A549 (cell line): ENCODE measurements at regions not wholly inside any gene's neighbourhood (a gene's known extent, or its start where the extent isn't known, plus 50 kb on each side); places are given as distances from the start of the nearest gene placed in this dataset.
"Not testable (repeated sequence)": the region's sequence is repeated elsewhere in the genome, so short reads cannot be mapped to it uniquely, and the experiment has no call there.

Experiments used
- ATAC-seq, 2 experiments: fragments of 200-7000 bp in 1 of 2; fragments of >200 bp in 1 of 2; cut with Nextera tagmentation in 1 of 2; cut with Tn5 transposase in 1 of 2; 3 replicates each; pipeline versions ENCODE4 v1.8.0 to v1.9.1; 2018 to 2020; ENCODE audit warnings: mild to moderate bottlenecking in 1 of 2, moderate library complexity in 1 of 2
- CTCF ChIA-PET: fragments of 300-600 bp; sonication (Branson Sonifier 250); formaldehyde crosslinking; extraction: SDS; loops from one replicate; lab custom pipeline; 2021; ENCODE audit warnings: antibody characterized with exemption, inconsistent platforms; lab: Yijun Ruan, JAX
- POLR2A ChIA-PET: fragments of 350-600 bp; formaldehyde crosslinking; extraction: SDS; loops from one replicate; lab custom pipeline; 2021; ENCODE audit warnings: antibody characterized with exemption, inconsistent platforms; lab: Yijun Ruan, JAX
- DNase-seq, 2 experiments: peaks; one replicate each; pipeline versions ENCODE4 v3.0.0 to v3.0.0-alpha.2; 2011 to 2016; ENCODE audit warnings: low read depth in 1 of 2, low spot score in 1 of 2
- FAIRE-seq: peaks from 2 replicates; lab custom pipeline; 2011; peaks lifted over from hg19 to GRCh38; lab: Jason Lieb, UNC
- H3K27ac ChIP-seq, 2 experiments: fragments of >200 bp; sonication (Bioruptor Twin); formaldehyde crosslinking; 3 replicates each; pipeline ENCODE4 v1.5.1; 2016 to 2017
- H3K4me1 ChIP-seq: fragments of >200 bp; sonication (Bioruptor Twin); formaldehyde crosslinking; 3 replicates; pipeline ENCODE4 v1.6.1; 2016
- H3K4me2 ChIP-seq: fragments of >200 bp; sonication (Bioruptor Twin); formaldehyde crosslinking; 3 replicates; pipeline ENCODE4 v1.6.1; 2016
- H3K4me3 ChIP-seq: fragments of >200 bp; sonication (Bioruptor Twin); formaldehyde crosslinking; 3 replicates; pipeline ENCODE4 v1.5.1; 2016
- H3K9me3 ChIP-seq: fragments of >200 bp; sonication (Bioruptor Twin); formaldehyde crosslinking; 3 replicates; pipeline ENCODE4 v1.6.1; 2016
- CBX2 ChIP-seq: fragments of 200-600 bp; sonication (generic); IDR thresholded peaks from 2 replicates; pipeline ENCODE4 v1.6.1; 2016; ENCODE audit warnings: low read depth, mild to moderate bottlenecking, borderline replicate concordance
- E2F6 ChIP-seq: IDR thresholded peaks from 2 replicates; pipeline ENCODE4 v1.6.1; 2012; ENCODE audit warnings: low read depth, borderline replicate concordance
- EHMT2 ChIP-seq: fragments of 200-600 bp; sonication (generic); IDR thresholded peaks from 2 replicates; pipeline ENCODE4 v1.6.1; 2016; ENCODE audit warnings: antibody characterized with exemption, low read depth, mild to moderate bottlenecking, moderate library complexity
- EP300 ChIP-seq, 2 experiments: fragments of >200 bp; sonication (Bioruptor Twin); formaldehyde crosslinking; IDR thresholded peaks; 2 replicates in 1 of 2; 3 replicates in 1 of 2; pipeline ENCODE4 v1.6.1; 2016 to 2017
- ESRRA ChIP-seq: fragments of 150-350 bp; IDR thresholded peaks from 2 replicates; pipeline ENCODE4 v1.6.1; 2014; ENCODE audit warnings: mild to moderate bottlenecking, low read length, borderline replicate concordance
- FOSL2 ChIP-seq, 2 experiments: fragments of 450-650 bp in 1 of 2; fragments of >200 bp in 1 of 2; sonication (Bioruptor Twin) in 1 of 2; formaldehyde crosslinking; IDR thresholded peaks; 2 replicates each; pipeline versions ENCODE4 v1.5.0 to v1.6.1; 2016 to 2020; ENCODE audit warnings: mild to moderate bottlenecking in 1 of 2, moderate library complexity in 1 of 2
- FOXS1 ChIP-seq: fragments of 250-450 bp; sonication (Bioruptor Pico); IDR thresholded peaks from 2 replicates; pipeline ENCODE4 v1.5.0; 2020; ENCODE audit warnings: mild to moderate bottlenecking, moderate library complexity
- HDAC2 ChIP-seq: fragments of 200-600 bp; sonication (generic); IDR thresholded peaks from 2 replicates; pipeline ENCODE4 v1.6.1; 2016
- HOXA7 ChIP-seq: fragments of 250-450 bp; sonication (Bioruptor Pico); IDR thresholded peaks from 2 replicates; pipeline ENCODE4 v1.5.0; 2020; ENCODE audit warnings: mild to moderate bottlenecking, moderate library complexity
- JUNB ChIP-seq: fragments of >200 bp; sonication (Bioruptor Twin); formaldehyde crosslinking; IDR thresholded peaks from 2 replicates; pipeline ENCODE4 v1.6.1; 2016
- PBX3 ChIP-seq: IDR thresholded peaks from 2 replicates; pipeline ENCODE4 v1.6.1; 2012
- POLR2A ChIP-seq: IDR thresholded peaks from 2 replicates; pipeline ENCODE4 v1.6.1; 2012; ENCODE audit warnings: mild to moderate bottlenecking, low read length
- POLR2AphosphoS2 ChIP-seq: conservative IDR thresholded peaks from 2 replicates; pipeline ENCODE4 v1.6.1; 2012; ENCODE audit warnings: low read length, improper control_type of control experiment, inconsistent platforms
- RAD21 ChIP-seq, 2 experiments: fragments of >200 bp in 1 of 2; sonication (Bioruptor Twin) in 1 of 2; formaldehyde crosslinking in 1 of 2; IDR thresholded peaks in 1 of 2; conservative IDR thresholded peaks in 1 of 2; 2 replicates in 1 of 2; 3 replicates in 1 of 2; pipeline ENCODE4 v1.6.1; 2012 to 2018; ENCODE audit warnings: inconsistent platforms in 1 of 2
- RFX5 ChIP-seq: fragments of 450-650 bp; IDR thresholded peaks from 2 replicates; pipeline ENCODE4 v1.7.1; 2014; ENCODE audit warnings: antibody characterized with exemption, mild to moderate bottlenecking, moderate library complexity
- SMC3 ChIP-seq: fragments of >200 bp; sonication (Bioruptor Twin); formaldehyde crosslinking; IDR thresholded peaks from 3 replicates; pipeline ENCODE4 v1.6.1; 2018; ENCODE audit warnings: inconsistent platforms
- ZC3H11A ChIP-seq: fragments of 450-650 bp; IDR thresholded peaks from 2 replicates; pipeline ENCODE4 v1.6.1; 2014; ENCODE audit warnings: antibody characterized with exemption, mild to moderate bottlenecking
- WGBS: methylation state at CpG from one replicate; pipeline ENCODE4 v1.1.6; 2017; ENCODE audit errors: missing lambda C conversion rate; 5-methylcytosine and 5-hydroxymethylcytosine counted together
- TF ChIP-seq, protein P1 (sequence below): fragments of 250-450 bp; sonication (Bioruptor Pico); IDR thresholded peaks from 2 replicates; pipeline ENCODE4 v1.5.0; 2020; ENCODE audit warnings: low read depth, mild to moderate bottlenecking, moderate library complexity

GRCh38 chr16:9348912-9349311 is 257.5 kb downstream of the HAPSTR1 start:
- Histone ChIP-seq H3K4me1 (no peaks in the 10 kb centered on the region), H3K4me3 (no peak overlapping the region), H3K9me3 (0 out of 3 replicates have a peak, but pooled peaks cover 3% of the 10 kb centered on the region), H3K27ac (no peak overlapping the region), H3K4me2 (no peak overlapping the region)
- CTCF ChIA-PET: no interaction called here
- no peak for FAIRE-seq
- no peak for ATAC-seq
- POLR2A ChIA-PET: no interaction called here
- TF ChIP-seq EP300 (IDR thresholded peaks at IDR 0.05) (no peak), RAD21 (conservative IDR thresholded peaks at IDR 0.05 in 1 of 2, IDR thresholded peaks at IDR 0.05 in 1 of 2) (no peak), POLR2A (no peak), EHMT2 (no peak), CBX2 (no peak)
- DNase-seq: no peak

GRCh38 chr16:9349373-9349960 is 258.0 kb downstream of the HAPSTR1 start:
- H3K4me1 ChIP-seq, H3K4me3 ChIP-seq, H3K27ac ChIP-seq, POLR2A ChIA-PET, H3K4me2 ChIP-seq, ATAC-seq, H3K9me3 ChIP-seq, DNase-seq, CTCF ChIA-PET, FAIRE-seq: not testable (repeated sequence)
- WGBS: 9% methylated on average over 8 of the region's 8 CpGs

GRCh38 chr16:9350119-9350799 is 258.8 kb downstream of the HAPSTR1 start:
- DNase-seq, H3K4me2 ChIP-seq, H3K27ac ChIP-seq, H3K4me1 ChIP-seq, FAIRE-seq, POLR2A ChIA-PET, H3K4me3 ChIP-seq, H3K9me3 ChIP-seq, ATAC-seq: not testable (repeated sequence)
- WGBS: 34% methylated on average over 7 of the region's 39 CpGs
- CTCF ChIA-PET: interaction anchor here (1.3 to 1.6 kb wide), 2 partner anchors 17 to 53 kb away, joined by 3 read pairs; no protein-coding TSS in a partner anchor

DNA sequence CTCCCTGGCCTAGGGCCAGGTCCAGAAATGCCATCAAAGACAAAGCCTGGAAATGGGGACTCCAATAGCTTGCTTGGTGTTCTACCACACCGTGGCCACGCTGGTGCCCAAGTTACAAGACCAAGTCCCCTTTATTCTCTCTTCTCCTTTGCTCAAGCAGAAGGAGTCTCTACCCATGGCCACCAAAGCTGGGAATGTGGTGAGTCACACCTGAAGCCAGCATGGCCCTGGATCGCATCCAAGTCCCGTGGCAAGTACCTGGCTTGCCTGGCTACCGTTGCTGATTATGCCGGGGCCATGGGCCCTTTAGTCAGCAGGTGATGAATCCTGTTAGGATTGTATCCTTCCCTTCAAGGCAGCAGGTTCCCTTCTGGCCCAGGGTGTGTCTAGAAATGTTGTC is 260.0 kb downstream of the HAPSTR1 start:
- DNase-seq (no peak), ATAC-seq (no peak), FAIRE-seq (no peak)
- Histone ChIP-seq H3K9me3 (0 out of 3 replicates have a peak, but pooled peaks cover 3% of the 10 kb centered on the region), H3K4me1 (no peaks in the 10 kb centered on the region), H3K27ac (no peak overlapping the region), H3K4me3 (no peak overlapping the region), H3K4me2 (no peak overlapping the region)
- POLR2A ChIA-PET: no interaction called here
- CTCF ChIA-PET: interaction anchor here (1.3 to 1.6 kb wide), 2 partner anchors 18 to 54 kb away, joined by 3 read pairs; no protein-coding TSS in a partner anchor
- TF ChIP-seq HDAC2 (no peak), FOSL2 (IDR thresholded peaks at IDR 0.05) (no peak), FOSL2 (CRISPR knock-in tag; IDR thresholded peaks at IDR 0.05) (no peak), EHMT2 (no peak), ESRRA (no peak), HOXA7 (CRISPR knock-in tag) (no peak), E2F6 (no peak), PBX3 (no peak), RFX5 (no peak), ZC3H11A (no peak), JUNB (no peak), FOXS1 (CRISPR knock-in tag) (no peak), POLR2AphosphoS2 (no peak), SMC3 (no peak)
- TF ChIP-seq, protein P1, sequence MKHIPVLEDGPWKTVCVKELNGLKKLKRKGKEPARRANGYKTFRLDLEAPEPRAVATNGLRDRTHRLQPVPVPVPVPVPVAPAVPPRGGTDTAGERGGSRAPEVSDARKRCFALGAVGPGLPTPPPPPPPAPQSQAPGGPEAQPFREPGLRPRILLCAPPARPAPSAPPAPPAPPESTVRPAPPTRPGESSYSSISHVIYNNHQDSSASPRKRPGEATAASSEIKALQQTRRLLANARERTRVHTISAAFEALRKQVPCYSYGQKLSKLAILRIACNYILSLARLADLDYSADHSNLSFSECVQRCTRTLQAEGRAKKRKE (CRISPR knock-in tag): no peak
- WGBS: 0% methylated on average over 4 of the region's 6 CpGs
